ENCODE measurements at regions not wholly inside any gene's neighbourhood (a gene's known extent, or its start where the extent isn't known, plus 50 kb on each side); places are given as distances from the start of the nearest gene placed in this dataset.

GRCh38 chr7:52569151-52569550 lies 466.3 kb upstream of the POM121L12 start:
- TF ChIP-seq E2F6 (IDR thresholded peaks at IDR 0.05) (no peak), HDAC6 (IDR thresholded peaks at IDR 0.05; ENCODE audit: low read depth, low read length) (no peak), CTCF (IDR thresholded peaks at IDR 0.05; ENCODE audit: control extremely low read depth in 1 of 3, insufficient read depth in 1 of 3, low read depth in 1 of 3, low read length in 3 of 3) (no peak), GTF2F1 (IDR thresholded peaks at IDR 0.05; ENCODE audit: borderline replicate concordance, low read depth, low read length) (no peak), JUN (IDR thresholded peaks at IDR 0.05; ENCODE audit: low read depth, low read length) (no peak), SP4 (IDR thresholded peaks at IDR 0.05; ENCODE audit: low read length) (no peak)
- H2AFZ ChIP-seq (ENCODE audit: low read length) = no peak overlapping the region
- no peak overlapping the region for H4K8ac ChIP-seq (ENCODE audit: extremely low read depth, insufficient read depth, low read length)
- H3K9ac ChIP-seq (replicated peaks in 1 of 4; ENCODE audit: extremely low read depth in 1 of 4, low read depth in 3 of 4, low read length in 3 of 4) = no peak overlapping the region
- ChIA-PET POLR2A (ENCODE audit: partially characterized antibody) (no interaction called here), CTCF (ENCODE audit: partially characterized antibody) (no interaction called here)
- DNase-seq (ENCODE audit: low read depth in 1 of 2, low spot score in 2 of 2) (no peak), FAIRE-seq (no peak)
- H3K4me2 ChIP-seq (ENCODE audit: insufficient read depth in 1 of 2, low read depth in 2 of 2, low read length in 2 of 2) = no peak overlapping the region
- H3K27me3 ChIP-seq (replicated peaks in 1 of 4; ENCODE audit: control insufficient read depth in 3 of 4, extremely low read depth in 1 of 4, insufficient read depth in 3 of 4, low read length in 3 of 4) = no peaks in the 10 kb centered on the region
- H4K20me1 ChIP-seq (replicated peaks in 1 of 2; ENCODE audit: control insufficient read depth in 1 of 2, insufficient read depth in 2 of 2, low read length in 2 of 2) = no peaks in the 10 kb centered on the region
- H2AK5ac ChIP-seq (ENCODE audit: low read depth, low read length) = no peak overlapping the region
- H2BK12ac ChIP-seq (ENCODE audit: low read depth, low read length) = no peak overlapping the region
- H3K56ac ChIP-seq (replicated peaks; ENCODE audit: insufficient read length, low read depth, low read length) = no peak overlapping the region
- H3K36me3 ChIP-seq (ENCODE audit: control insufficient read depth in 2 of 4, insufficient read depth in 4 of 4, low read length in 3 of 4) = no peaks in the 10 kb centered on the region
- no peak overlapping the region for H2BK120ac ChIP-seq (replicated peaks; ENCODE audit: low read depth, low read length)
- H2BK15ac ChIP-seq (ENCODE audit: low read length) = no peak overlapping the region
- no peaks in the 10 kb centered on the region for H3K9me3 ChIP-seq (ENCODE audit: insufficient read depth in 2 of 2, low read depth in 1 of 2, low read length in 1 of 2)
- no peak overlapping the region for H3K4me3 ChIP-seq (ENCODE audit: extremely low read depth in 1 of 4, insufficient read depth in 2 of 4, low read depth in 3 of 4, low read length in 4 of 4)
- H3K4ac ChIP-seq (replicated peaks; ENCODE audit: insufficient read length, low read depth, low read length) = no peak overlapping the region
- H3K4me1 ChIP-seq (replicated peaks in 1 of 4; ENCODE audit: control insufficient read depth in 3 of 4, insufficient read depth in 4 of 4, low read length in 3 of 4) = no peaks in the 10 kb centered on the region
- no peak overlapping the region for H3K23ac ChIP-seq (ENCODE audit: insufficient read length)
- 86% methylated on average over 3 of the region's 3 CpGs; no CpG with 5 or more reads in 1 of the 2 experiments for WGBS, 2 experiments (ENCODE audit: extremely low coverage in 1 of 2, insufficient coverage in 1 of 2, insufficient read length in 1 of 2, insufficient replicate concordance in 2 of 2, low coverage in 1 of 2, low lambda C conversion rate in 2 of 2, missing lambda C conversion rate in 1 of 2)
- H3K14ac ChIP-seq (ENCODE audit: insufficient read length) = no peak overlapping the region
- H3K79me2 ChIP-seq (ENCODE audit: control insufficient read depth in 1 of 2, insufficient read depth in 2 of 2, low read length in 2 of 2) = no peaks in the 10 kb centered on the region
- no peaks in the 10 kb centered on the region for H3K79me1 ChIP-seq (ENCODE audit: low read depth, low read length)
- no peak overlapping the region for H3K18ac ChIP-seq (ENCODE audit: extremely low read depth, low read length)
- no peak overlapping the region for H2BK5ac ChIP-seq (ENCODE audit: low read depth, low read length)
- no peak overlapping the region for H2BK20ac ChIP-seq (ENCODE audit: low read length)
- no peak overlapping the region for H4K5ac ChIP-seq (ENCODE audit: insufficient read length, low read depth, low read length)
- no peak overlapping the region for H3K27ac ChIP-seq (ENCODE audit: low read depth, low read length)
- no peaks in the 10 kb centered on the region for H3K23me2 ChIP-seq (ENCODE audit: low read depth, low read length)
- no peak overlapping the region for H4K91ac ChIP-seq (replicated peaks; ENCODE audit: insufficient read length, low read length)

Measured in H1 (cell line).